MM.1S (cell line): ENCODE measurements at regions not wholly inside any gene's neighbourhood (a gene's known extent, or its start where the extent isn't known, plus 50 kb on each side); places are given as distances from the start of the nearest gene placed in this dataset.

Source experiments
- CTCF ChIP-seq: fragments of 300-600 bp; sonication (generic); IDR thresholded peaks from 2 replicates; pipeline ENCODE4 v1.5.1; 2016; ENCODE audit warnings: antibody characterized with exemption, low read length, mixed read lengths
- EZH2 ChIP-seq: fragments of 300-600 bp; sonication (generic); optimal IDR thresholded peaks from 2 replicates; pipeline ENCODE3; 2017; ENCODE audit warnings: low read depth, mild to moderate bottlenecking, antibody characterized with exemption, low read length, mixed read lengths
- EZH2phosphoT487 ChIP-seq: fragments of 300-600 bp; sonication (generic); IDR thresholded peaks from 2 replicates; pipeline ENCODE4 v1.6.1; 2018; ENCODE audit warnings: antibody characterized with exemption, low read length

DNA sequence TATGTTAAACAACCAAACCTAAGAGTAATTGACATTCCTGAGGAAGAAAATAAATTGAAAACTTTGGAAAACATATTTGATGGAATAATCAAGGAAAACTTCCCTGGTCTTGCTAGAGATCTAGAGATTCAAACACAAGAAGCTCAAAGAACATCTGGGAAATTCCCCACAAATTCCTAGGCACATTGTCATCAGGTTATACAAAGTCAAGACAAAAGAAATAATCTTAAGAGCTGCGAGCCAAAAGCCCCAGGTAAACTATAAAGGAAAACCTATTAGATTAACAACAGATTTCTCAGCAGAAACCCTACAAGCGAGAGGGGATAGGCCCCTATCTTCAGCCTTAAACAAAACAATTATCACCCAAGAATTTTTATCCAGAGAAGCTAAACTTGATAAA is 1082.0 kb upstream of the IGFBP7 start:
- TF ChIP-seq CTCF (no peak), EZH2 (no peak), EZH2phosphoT487 (no peak)
